CD4-positive, CD25-positive, alpha-beta regulatory T cell (primary cell): ENCODE measurements at regions not wholly inside any gene's neighbourhood (a gene's known extent, or its start where the extent isn't known, plus 50 kb on each side); places are given as distances from the start of the nearest gene placed in this dataset.

ENCODE experiments used
- ATAC-seq, 2 donors: fragments of 150-1000 bp; cut with Tn5 transposase; one replicate each; pipeline ENCODE4 v1.10.0; 2021; ENCODE audit warnings: low read depth in 2 of 2, moderate number of reproducible peaks in 2 of 2, moderate library complexity in 1 of 2
- DNase-seq, 3 donors: peaks; one replicate each; pipeline versions ENCODE4 v3.0.0 to v3.0.0-alpha.2; 2012 to 2022; ENCODE audit warnings: mixed read lengths in 1 of 3
- H3K27ac ChIP-seq: one replicate; pipeline ENCODE4 v1.7.0; 2013; ENCODE audit warnings: mild to moderate bottlenecking, low read length; ENCODE audit not compliant: insufficient read depth, poor library complexity, severe bottlenecking
- H3K27me3 ChIP-seq: one replicate; pipeline ENCODE4 v1.7.0; 2013; ENCODE audit warnings: low read length; ENCODE audit not compliant: control insufficient read depth, insufficient read depth
- H3K36me3 ChIP-seq: one replicate; pipeline ENCODE4 v1.7.0; 2013; ENCODE audit warnings: mild to moderate bottlenecking, low read length, moderate library complexity; ENCODE audit not compliant: control insufficient read depth, insufficient read depth
- H3K4me1 ChIP-seq: 2 replicates; pipeline ENCODE4 v1.7.0; 2013; ENCODE audit warnings: mild to moderate bottlenecking, low read length; ENCODE audit not compliant: insufficient read depth, control insufficient read depth, poor library complexity, severe bottlenecking
- H3K4me3 ChIP-seq: one replicate; pipeline ENCODE4 v1.7.0; 2013; ENCODE audit warnings: low read depth, mild to moderate bottlenecking, low read length, moderate library complexity
- H3K9me3 ChIP-seq, 2 experiments: 1 replicate in 1 of 2; 2 replicates in 1 of 2; pipeline ENCODE4 v1.7.0; 2013; ENCODE audit warnings: low read length in 2 of 2, mild to moderate bottlenecking in 1 of 2, moderate library complexity in 1 of 2; ENCODE audit not compliant: control insufficient read depth in 2 of 2
- H3K27ac Mint-ChIP-seq, 3 donors: one replicate each; pipeline ENCODE4 v1.8.0; 2020 to 2022; ENCODE audit warnings: mild to moderate bottlenecking in 3 of 3, mixed read lengths in 3 of 3, moderate library complexity in 2 of 3
- H3K27me3 Mint-ChIP-seq: one replicate; pipeline ENCODE4 v1.8.0; 2022; ENCODE audit warnings: mild to moderate bottlenecking, mixed read lengths
- H3K36me3 Mint-ChIP-seq: one replicate; pipeline ENCODE4 v1.8.0; 2020; ENCODE audit warnings: mixed read lengths
- H3K4me1 Mint-ChIP-seq, 4 donors: one replicate each; pipeline ENCODE4 v1.8.0; 2020 to 2022; ENCODE audit warnings: mixed read lengths in 4 of 4, mild to moderate bottlenecking in 1 of 4
- H3K4me3 Mint-ChIP-seq, 4 donors: one replicate each; pipeline ENCODE4 v1.8.0; 2020 to 2022; ENCODE audit warnings: mild to moderate bottlenecking in 4 of 4, mixed read lengths in 4 of 4, moderate library complexity in 3 of 4
- H3K9me3 Mint-ChIP-seq, 7 donors: one replicate each; pipeline ENCODE4 v1.8.0; 2020 to 2022; ENCODE audit warnings: mixed read lengths in 7 of 7, mild to moderate bottlenecking in 3 of 7, moderate library complexity in 2 of 7

- Histone ChIP-seq H3K4me1 (no peaks in the 10 kb centered on the region), H3K27me3 (no peaks in the 10 kb centered on the region), H3K9me3 (peaks cover 0 to 3% of the 10 kb centered on the region in 2 experiments), H3K27ac (no peak overlapping the region), H3K36me3 (no peaks in the 10 kb centered on the region), H3K4me3 (no peak overlapping the region)
- no peak for ATAC-seq
- DNase-seq: no peak
- Mint-ChIP-seq H3K4me3 (no peak overlapping the region), H3K9me3 (peaks cover 0 to 3% (median 1%) of the 10 kb centered on the region in 7 donors), H3K27ac (no peak overlapping the region), H3K27me3 (no peaks in the 10 kb centered on the region), H3K36me3 (no peaks in the 10 kb centered on the region), H3K4me1 (peaks cover 0 to 5% (median 0%) of the 10 kb centered on the region in 4 donors)
Observed at GRCh38 chr20:43853174-43853803, 61.4 kb upstream of the TOX2 start.

GRCh38 chr20:43849496-43850186, 65.0 kb upstream of the TOX2 start:
- Mint-ChIP-seq H3K27me3 (no peaks in the 10 kb centered on the region), H3K4me1 (peaks cover 5 to 11% (median 10%) of the 10 kb centered on the region in 4 donors), H3K9me3 (peaks cover 0 to 4% (median 0%) of the 10 kb centered on the region in 7 donors), H3K4me3 (no peak overlapping the region), H3K36me3 (no peaks in the 10 kb centered on the region), H3K27ac (no peak overlapping the region)
- H3K27ac ChIP-seq: no peak overlapping the region
- H3K4me3 ChIP-seq: no peak overlapping the region
- no peaks in the 10 kb centered on the region for H3K36me3 ChIP-seq
- H3K27me3 ChIP-seq: no peaks in the 10 kb centered on the region
- DNase-seq (no peak), ATAC-seq (no peak)
- H3K4me1 ChIP-seq: peaks cover 4% of the 10 kb centered on the region
- no peaks in the 10 kb centered on the region for H3K9me3 ChIP-seq

GRCh38 chr20:43846516-43846905, 68.1 kb upstream of the TOX2 start:
- peaks cover 5% of the 10 kb centered on the region for H3K36me3 Mint-ChIP-seq

GRCh38 chr20:43844778-43845614, 69.7 kb upstream of the TOX2 start:
- H3K4me3 ChIP-seq: no peak overlapping the region
- H3K36me3 ChIP-seq: no peaks in the 10 kb centered on the region
- Mint-ChIP-seq H3K4me1 (peaks cover 0 to 17% (median 13%) of the 10 kb centered on the region in 4 donors), H3K9me3 (peaks cover 0 to 3% (median 0%) of the 10 kb centered on the region in 7 donors), H3K4me3 (peak overlapping the region in 1 of 4 donors; percentile 55), H3K27ac (peak overlapping the region in 1 of 3 donors; percentile 2), H3K36me3 (peaks cover 5% of the 10 kb centered on the region), H3K27me3 (no peaks in the 10 kb centered on the region)
- no peak for ATAC-seq
- peaks cover 11% of the 10 kb centered on the region for H3K4me1 ChIP-seq
- H3K27me3 ChIP-seq: no peaks in the 10 kb centered on the region
- no peak overlapping the region for H3K27ac ChIP-seq
- DNase-seq: peak in 1 of 3 donors; percentile 20
- no peaks in the 10 kb centered on the region for H3K9me3 ChIP-seq

More at GRCh38 chr20:43846516-43846905, 68.1 kb upstream of the TOX2 start:
- no peak overlapping the region for H3K4me3 ChIP-seq
- peaks cover 4% of the 10 kb centered on the region for H3K4me1 ChIP-seq
- Mint-ChIP-seq H3K9me3 (peaks cover 0 to 3% (median 0%) of the 10 kb centered on the region in 7 donors), H3K27me3 (no peaks in the 10 kb centered on the region), H3K4me3 (peak overlapping the region in 1 of 4 donors; percentile 65), H3K27ac (peak overlapping the region in 1 of 3 donors; percentile 2), H3K4me1 (peaks cover 5 to 12% (median 11%) of the 10 kb centered on the region in 4 donors)
- no peaks in the 10 kb centered on the region for H3K27me3 ChIP-seq
- DNase-seq: no peak
- ATAC-seq: no peak
- H3K36me3 ChIP-seq: no peaks in the 10 kb centered on the region
- H3K27ac ChIP-seq: no peak overlapping the region
- no peaks in the 10 kb centered on the region for H3K9me3 ChIP-seq

- DNase-seq (no peak), ATAC-seq (no peak)
- Mint-ChIP-seq H3K27me3 (no peaks in the 10 kb centered on the region), H3K9me3 (peaks cover 0 to 3% (median 0%) of the 10 kb centered on the region in 7 donors), H3K27ac (peak overlapping the region in 1 of 3 donors; percentile 84), H3K4me3 (no peak overlapping the region), H3K4me1 (peaks cover 0 to 25% (median 20%) of the 10 kb centered on the region in 4 donors), H3K36me3 (peaks cover 5% of the 10 kb centered on the region)
- Histone ChIP-seq H3K27ac (no peak overlapping the region), H3K36me3 (no peaks in the 10 kb centered on the region), H3K4me3 (no peak overlapping the region), H3K4me1 (peaks cover 19% of the 10 kb centered on the region), H3K27me3 (no peaks in the 10 kb centered on the region), H3K9me3 (no peaks in the 10 kb centered on the region)
Observed at GRCh38 chr20:43843965-43844660, 70.5 kb upstream of the TOX2 start.

- Mint-ChIP-seq H3K9me3 (peaks cover 0 to 3% (median 0%) of the 10 kb centered on the region in 7 donors), H3K36me3 (peaks cover 5% of the 10 kb centered on the region), H3K4me3 (no peak overlapping the region), H3K4me1 (peaks cover 0 to 29% (median 21%) of the 10 kb centered on the region in 4 donors), H3K27ac (no peak overlapping the region), H3K27me3 (no peaks in the 10 kb centered on the region)
- no peaks in the 10 kb centered on the region for H3K27me3 ChIP-seq
- DNase-seq (no peak), ATAC-seq (no peak)
- no peaks in the 10 kb centered on the region for H3K9me3 ChIP-seq
- H3K4me1 ChIP-seq: peaks cover 24% of the 10 kb centered on the region
- H3K27ac ChIP-seq: no peak overlapping the region
- no peaks in the 10 kb centered on the region for H3K36me3 ChIP-seq
- H3K4me3 ChIP-seq: no peak overlapping the region
Observed at GRCh38 chr20:43843096-43843964, 71.3 kb upstream of the TOX2 start.
